ENCODE measurements at regions not wholly inside any gene's neighbourhood (a gene's known extent, or its start where the extent isn't known, plus 50 kb on each side); places are given as distances from the start of the nearest gene placed in this dataset.

- no peak for TF ChIP-seq GABPA (IDR thresholded peaks at IDR 0.05 in 1 of 2, conservative IDR thresholded peaks at IDR 0.05 in 1 of 2)
Measured at GRCh38 chr13:55948175-55948574, 1192.5 kb upstream of the PRR20A start (continued).

- WGBS = 98% methylated on average over 1 of the region's 1 CpG
- no peak for DNase-seq (ENCODE audit: low spot score)
- H3K9me3 ChIP-seq (ENCODE audit: control insufficient read depth in 4 of 4, low read length in 3 of 4) = peaks cover 0 to 3% (median 0%) of the 10 kb centered on the region in 4 donors
- H3K4me1 ChIP-seq (ENCODE audit: control insufficient read depth in 4 of 4, insufficient read depth in 4 of 4, low read length in 3 of 4) = no peaks in the 10 kb centered on the region
- H3K9ac ChIP-seq (ENCODE audit: low read depth in 1 of 2, low read length in 2 of 2) = no peak overlapping the region
- H3K27ac ChIP-seq (ENCODE audit: low read depth in 1 of 2, low read length in 2 of 2) = no peak overlapping the region
- no peaks in the 10 kb centered on the region for H3K36me3 ChIP-seq (ENCODE audit: control insufficient read depth in 4 of 4, insufficient read depth in 3 of 4, low read depth in 1 of 4, low read length in 3 of 4)
- no peak overlapping the region for H3K4me3 ChIP-seq (ENCODE audit: low read depth in 1 of 3, low read length in 3 of 3)
- TF ChIP-seq YY1 (IDR thresholded peaks at IDR 0.05) (no peak), FOXA1 (IDR thresholded peaks at IDR 0.05) (no peak), HNF4A (conservative IDR thresholded peaks at IDR 0.05) (no peak), REST (IDR thresholded peaks at IDR 0.05) (no peak), MAX (IDR thresholded peaks at IDR 0.05) (no peak), FOXA2 (IDR thresholded peaks at IDR 0.05) (no peak), GABPA (IDR thresholded peaks at IDR 0.05 in 1 of 2, conservative IDR thresholded peaks at IDR 0.05 in 1 of 2) (no peak), NR2F2 (IDR thresholded peaks at IDR 0.05) (no peak), RXRA (IDR thresholded peaks at IDR 0.05) (no peak), CTCF (IDR thresholded peaks at IDR 0.05; ENCODE audit: low read depth, low read length, missing input control) (no peak), HNF4G (IDR thresholded peaks at IDR 0.05) (no peak)
- H3K27me3 ChIP-seq (ENCODE audit: control insufficient read depth in 4 of 4, insufficient read depth in 4 of 4, low read length in 3 of 4) = no peaks in the 10 kb centered on the region
Measured at GRCh38 chr13:55963934-55964333, 1176.8 kb upstream of the PRR20A start.

- Histone ChIP-seq H3K27ac (ENCODE audit: low read depth in 1 of 2, low read length in 2 of 2) (no peak overlapping the region), H3K4me3 (ENCODE audit: low read depth in 1 of 3, low read length in 3 of 3) (no peak overlapping the region), H3K4me1 (ENCODE audit: control insufficient read depth in 4 of 4, insufficient read depth in 4 of 4, low read length in 3 of 4) (no peaks in the 10 kb centered on the region), H3K9me3 (ENCODE audit: control insufficient read depth in 4 of 4, low read length in 3 of 4) (peaks cover 0 to 3% (median 0%) of the 10 kb centered on the region in 4 donors), H3K9ac (ENCODE audit: low read depth in 1 of 2, low read length in 2 of 2) (no peak overlapping the region), H3K36me3 (ENCODE audit: control insufficient read depth in 4 of 4, insufficient read depth in 3 of 4, low read depth in 1 of 4, low read length in 3 of 4) (no peaks in the 10 kb centered on the region), H3K27me3 (ENCODE audit: control insufficient read depth in 4 of 4, insufficient read depth in 4 of 4, low read length in 3 of 4) (no peaks in the 10 kb centered on the region)
- 93% methylated on average over 3 of the region's 3 CpGs for WGBS
- no peak for TF ChIP-seq EGR1 (IDR thresholded peaks at IDR 0.05; ENCODE audit: low read depth in 2 of 2)
- no peak for DNase-seq (ENCODE audit: low spot score)
Measured at GRCh38 chr13:55967055-55967454, 1173.7 kb upstream of the PRR20A start.
